Panc1 (cell line): ENCODE measurements at regions not wholly inside any gene's neighbourhood (a gene's known extent, or its start where the extent isn't known, plus 50 kb on each side); places are given as distances from the start of the nearest gene placed in this dataset.

ENCODE experiments used
- POLR2AphosphoS5 ChIP-seq: IDR thresholded peaks from 2 replicates; pipeline ENCODE4 v1.6.1; 2012; ENCODE audit warnings: mild to moderate bottlenecking, low read depth, low read length, moderate library complexity
- TF ChIP-seq, protein P1 (sequence below): fragments of 450-650 bp; IDR thresholded peaks from 2 replicates; pipeline ENCODE4 v1.5.1; 2017; ENCODE audit warnings: mild to moderate bottlenecking

DNA sequence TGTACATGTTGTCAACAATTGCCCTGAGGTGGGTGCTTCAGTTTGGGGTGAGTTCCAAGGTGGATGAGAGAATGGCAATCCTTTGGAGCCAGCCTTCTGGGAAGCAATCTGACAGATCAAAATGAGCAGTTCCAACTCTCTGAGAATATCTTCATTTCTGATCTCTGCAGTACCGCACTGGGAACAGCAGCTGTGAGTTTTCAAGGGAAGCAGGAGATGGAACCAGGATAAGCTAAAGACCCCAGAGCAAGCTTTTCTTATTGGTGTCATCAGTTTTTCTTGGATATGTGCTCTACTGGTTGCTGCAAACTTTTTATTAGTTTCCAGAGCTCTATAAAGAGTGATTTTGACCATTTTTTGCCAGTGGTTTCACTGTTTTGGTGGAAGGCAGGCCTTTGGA is 94.7 kb downstream of the KCNJ12 start:
- no peak for TF ChIP-seq POLR2AphosphoS5
- TF ChIP-seq, protein P1, sequence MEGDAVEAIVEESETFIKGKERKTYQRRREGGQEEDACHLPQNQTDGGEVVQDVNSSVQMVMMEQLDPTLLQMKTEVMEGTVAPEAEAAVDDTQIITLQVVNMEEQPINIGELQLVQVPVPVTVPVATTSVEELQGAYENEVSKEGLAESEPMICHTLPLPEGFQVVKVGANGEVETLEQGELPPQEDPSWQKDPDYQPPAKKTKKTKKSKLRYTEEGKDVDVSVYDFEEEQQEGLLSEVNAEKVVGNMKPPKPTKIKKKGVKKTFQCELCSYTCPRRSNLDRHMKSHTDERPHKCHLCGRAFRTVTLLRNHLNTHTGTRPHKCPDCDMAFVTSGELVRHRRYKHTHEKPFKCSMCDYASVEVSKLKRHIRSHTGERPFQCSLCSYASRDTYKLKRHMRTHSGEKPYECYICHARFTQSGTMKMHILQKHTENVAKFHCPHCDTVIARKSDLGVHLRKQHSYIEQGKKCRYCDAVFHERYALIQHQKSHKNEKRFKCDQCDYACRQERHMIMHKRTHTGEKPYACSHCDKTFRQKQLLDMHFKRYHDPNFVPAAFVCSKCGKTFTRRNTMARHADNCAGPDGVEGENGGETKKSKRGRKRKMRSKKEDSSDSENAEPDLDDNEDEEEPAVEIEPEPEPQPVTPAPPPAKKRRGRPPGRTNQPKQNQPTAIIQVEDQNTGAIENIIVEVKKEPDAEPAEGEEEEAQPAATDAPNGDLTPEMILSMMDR, result no peak
